Lung (tissue), 11 donors: ENCODE measurements at regions not wholly inside any gene's neighbourhood (a gene's known extent, or its start where the extent isn't known, plus 50 kb on each side); places are given as distances from the start of the nearest gene placed in this dataset.

ENCODE experiments used
- ATAC-seq: fragments of 200-7000 bp; cut with Tn5 transposase; one replicate; pipeline ENCODE4 v1.9.1; 2020; ENCODE audit warnings: moderate number of reproducible peaks; ENCODE audit not compliant: insufficient read depth, low FRiP score
- DNase-seq, 3 donors: peaks; one replicate each; pipeline ENCODE4 v3.0.0-alpha.2; 2013 to 2017
- H3K27ac ChIP-seq, 2 donors: one replicate each; pipeline ENCODE4 v1.5.1; 2013; ENCODE audit warnings: mild to moderate bottlenecking in 2 of 2, moderate library complexity in 2 of 2, control low read depth in 1 of 2, inconsistent platforms in 1 of 2, low read depth in 1 of 2, low read length in 1 of 2
- H3K27me3 ChIP-seq, 3 donors: one replicate each; pipeline ENCODE4 v1.5.1; 2013; ENCODE audit warnings: low read length in 2 of 3; ENCODE audit not compliant: control insufficient read depth in 3 of 3, insufficient read depth in 3 of 3
- H3K36me3 ChIP-seq, 4 donors: one replicate each; pipeline ENCODE4 v1.5.1; 2013; ENCODE audit warnings: low read length in 4 of 4, mild to moderate bottlenecking in 1 of 4, moderate library complexity in 1 of 4; ENCODE audit not compliant: control insufficient read depth in 4 of 4, insufficient read depth in 4 of 4
- H3K4me1 ChIP-seq, 5 donors: one replicate each; pipeline ENCODE4 v1.5.1; 2013; ENCODE audit warnings: low read length in 5 of 5, mild to moderate bottlenecking in 2 of 5, moderate library complexity in 1 of 5; ENCODE audit not compliant: control insufficient read depth in 5 of 5, insufficient read depth in 5 of 5
- H3K4me3 ChIP-seq: one replicate; pipeline ENCODE4 v1.5.1; 2013; ENCODE audit warnings: mild to moderate bottlenecking, control low read depth, moderate library complexity
- H3K9ac ChIP-seq, 2 donors: one replicate each; pipeline ENCODE4 v1.5.1; 2013; ENCODE audit warnings: low read length in 2 of 2, control low read depth in 1 of 2; ENCODE audit not compliant: insufficient read depth in 1 of 2
- H3K9me3 ChIP-seq, 4 donors: one replicate each; pipeline ENCODE4 v1.5.1; 2013; ENCODE audit warnings: low read length in 3 of 4, mild to moderate bottlenecking in 1 of 4, moderate library complexity in 1 of 4; ENCODE audit not compliant: control insufficient read depth in 4 of 4, insufficient read depth in 3 of 4
- CTCF ChIP-seq: IDR thresholded peaks from 2 replicates; pipeline ENCODE4 v1.5.1; 2012; ENCODE audit warnings: mild to moderate bottlenecking; ENCODE audit errors: control extremely low read depth, extremely low read depth
- WGBS, 2 donors: extraction: QIAGEN DNeasy Blood & Tissue Kit; methylation state at CpG; one replicate each; pipeline ENCODE4 v1.1.7; 2013; 5-methylcytosine and 5-hydroxymethylcytosine counted together
- donor health status: control.
- donor health status: control.
- donor health status: Bipolar disorder and iron deficiency.
- donor health status: healthy.
- donor health status: DM: yes; HTN: yes; CAD: no.

GRCh38 chr13:67614013-67614412 lies 383.9 kb upstream of the PCDH9 start:
- no peak for ATAC-seq
- WGBS, 2 donors = 95% methylated on average over 7 of the region's 7 CpGs
- H3K4me3 ChIP-seq = no peak overlapping the region
- no peak overlapping the region for H3K9ac ChIP-seq
- DNase-seq = no peak
- no peaks in the 10 kb centered on the region for H3K36me3 ChIP-seq
- no peak for TF ChIP-seq CTCF
- no peaks in the 10 kb centered on the region for H3K4me1 ChIP-seq
- no peaks in the 10 kb centered on the region for H3K27me3 ChIP-seq
- no peak overlapping the region for H3K27ac ChIP-seq
- no peaks in the 10 kb centered on the region for H3K9me3 ChIP-seq

- no peaks in the 10 kb centered on the region for H3K4me1 ChIP-seq
- DNase-seq = no peak
Measured at GRCh38 chr13:67588607-67589006, 358.5 kb upstream of the PCDH9 start.

GRCh38 chr13:67577361-67577760 lies 347.2 kb upstream of the PCDH9 start:
- 58 to 79% methylated on average over 1 of the region's 1 CpG for WGBS, 2 donors
- Histone ChIP-seq H3K4me3 (no peak overlapping the region), H3K27ac (no peak overlapping the region), H3K9ac (no peak overlapping the region), H3K9me3 (peaks cover 0 to 2% (median 0%) of the 10 kb centered on the region in 4 donors), H3K27me3 (no peaks in the 10 kb centered on the region), H3K36me3 (no peaks in the 10 kb centered on the region), H3K4me1 (peaks cover 0 to 3% (median 0%) of the 10 kb centered on the region in 5 donors)
- peak; percentile 42 to 82 (median 71) for DNase-seq
- no peak for ATAC-seq
- TF ChIP-seq CTCF = no peak

More at GRCh38 chr13:67588607-67589006, 358.5 kb upstream of the PCDH9 start:
- no peaks in the 10 kb centered on the region for H3K36me3 ChIP-seq
- H3K9me3 ChIP-seq = peaks cover 0 to 8% (median 2%) of the 10 kb centered on the region in 4 donors
- no peak for ATAC-seq
- H3K27ac ChIP-seq = no peak overlapping the region
- no peaks in the 10 kb centered on the region for H3K27me3 ChIP-seq
- 82 to 95% methylated on average over 4 of the region's 4 CpGs for WGBS, 2 donors
- H3K9ac ChIP-seq = no peak overlapping the region
- no peak for TF ChIP-seq CTCF
- H3K4me3 ChIP-seq = no peak overlapping the region
